Peyer's patch (tissue), 4 donors: ENCODE measurements at regions not wholly inside any gene's neighbourhood (a gene's known extent, or its start where the extent isn't known, plus 50 kb on each side); places are given as distances from the start of the nearest gene placed in this dataset.
A peak's percentile ranks its signal among the peaks of the same experiment; 100 is the strongest.

Source experiments
- CTCF ChIP-seq, 6 experiments: fragments of 450-650 bp in 4 of 6; fragments of 200-600 bp in 2 of 6; sonication (generic) in 1 of 6; IDR thresholded peaks; one replicate each; pipeline ENCODE4 v1.5.1; 2017 to 2019; ENCODE audit warnings: antibody characterized with exemption in 6 of 6, mild to moderate bottlenecking in 3 of 6, moderate library complexity in 1 of 6
- POLR2A ChIP-seq, 2 donors: fragments of 450-650 bp; IDR thresholded peaks; one replicate each; pipeline ENCODE4 v1.5.1; 2017; ENCODE audit warnings: antibody characterized with exemption in 2 of 2, mild to moderate bottlenecking in 2 of 2, moderate library complexity in 2 of 2

GRCh38 chr3:182139627-182140357 is 428.1 kb downstream of the SOX2 start:
- TF ChIP-seq CTCF (IDR thresholded peaks at IDR 0.05) (peak in 1 of 6 experiments; percentile 5), POLR2A (IDR thresholded peaks at IDR 0.05) (no peak)
